GM23338 (cell line): ENCODE measurements at regions not wholly inside any gene's neighbourhood (a gene's known extent, or its start where the extent isn't known, plus 50 kb on each side); places are given as distances from the start of the nearest gene placed in this dataset.

ENCODE experiments used
- ATAC-seq: fragments of 200-7000 bp; cut with Tn5 transposase; 3 replicates; pipeline ENCODE4 v1.9.1; 2020
- DNase-seq: peaks from one replicate; pipeline ENCODE4 v3.0.0-alpha.2; 2015; ENCODE audit warnings: low spot score
- H2AFZ ChIP-seq: fragments of 200-600 bp; sonication (generic); 2 replicates; pipeline ENCODE4 v1.8.0; 2016; ENCODE audit warnings: antibody characterized with exemption, mild to moderate bottlenecking, moderate library complexity
- H3F3A ChIP-seq: fragments of 200-600 bp; sonication (generic); replicated peaks from 2 replicates; pipeline ENCODE4 v1.8.0; 2017; ENCODE audit warnings: antibody characterized with exemption, mixed run types, low read depth
- H3K27ac ChIP-seq: fragments of 200-600 bp; sonication (generic); 2 replicates; pipeline ENCODE4 v1.6.1; 2016; ENCODE audit warnings: low read depth
- H3K27me3 ChIP-seq: fragments of 200-600 bp; sonication (generic); 2 replicates; pipeline ENCODE4 v1.8.0; 2016; ENCODE audit warnings: mild to moderate bottlenecking, mixed run types, moderate library complexity; ENCODE audit not compliant: insufficient read depth
- H3K36me3 ChIP-seq: fragments of 200-600 bp; sonication (generic); 2 replicates; pipeline ENCODE4 v1.8.0; 2016; ENCODE audit warnings: mild to moderate bottlenecking; ENCODE audit not compliant: insufficient read depth
- H3K4me1 ChIP-seq: fragments of 200-600 bp; sonication (generic); 2 replicates; pipeline ENCODE4 v1.8.0; 2016; ENCODE audit warnings: mild to moderate bottlenecking, moderate library complexity; ENCODE audit not compliant: insufficient read depth
- H3K4me2 ChIP-seq: fragments of 200-600 bp; sonication (generic); 2 replicates; pipeline ENCODE4 v1.7.1; 2017; ENCODE audit warnings: mixed run types
- H3K4me3 ChIP-seq: fragments of 200-600 bp; sonication (generic); 2 replicates; pipeline ENCODE4 v1.6.1; 2016; ENCODE audit warnings: mixed run types
- H3K79me2 ChIP-seq: fragments of 200-600 bp; sonication (generic); replicated peaks from 2 replicates; pipeline ENCODE4 v1.8.0; 2017; ENCODE audit warnings: mild to moderate bottlenecking; ENCODE audit not compliant: insufficient read depth
- H3K9me2 ChIP-seq: fragments of 200-600 bp; sonication (generic); 2 replicates; pipeline ENCODE4 v1.8.0; 2017; ENCODE audit not compliant: insufficient read depth
- H4K20me1 ChIP-seq: fragments of 200-600 bp; sonication (generic); replicated peaks from 2 replicates; pipeline ENCODE4 v1.8.0; 2017; ENCODE audit warnings: mild to moderate bottlenecking; ENCODE audit not compliant: insufficient read depth
- H3K27ac Mint-ChIP-seq: 2 replicates; pipeline ENCODE4 v1.8.0; 2020; ENCODE audit warnings: inconsistent platforms, mild to moderate bottlenecking, moderate library complexity, mixed read lengths
- H3K27me3 Mint-ChIP-seq: 3 replicates; pipeline ENCODE4 v1.8.0; 2022; ENCODE audit warnings: low read depth, mild to moderate bottlenecking, moderate library complexity, mixed read lengths, inconsistent platforms; ENCODE audit not compliant: insufficient read depth, poor library complexity
- H3K36me3 Mint-ChIP-seq: 3 replicates; pipeline ENCODE4 v1.8.0; 2021; ENCODE audit warnings: low read depth, mild to moderate bottlenecking, inconsistent platforms, moderate library complexity, mixed read lengths
- H3K4me1 Mint-ChIP-seq: 3 replicates; pipeline ENCODE4 v1.8.0; 2020; ENCODE audit warnings: mild to moderate bottlenecking, inconsistent platforms, mixed read lengths
- H3K4me3 Mint-ChIP-seq: 3 replicates; pipeline ENCODE4 v1.8.0; 2021; ENCODE audit warnings: moderate library complexity, mild to moderate bottlenecking, inconsistent platforms, mixed read lengths
- H3K9me3 Mint-ChIP-seq: 3 replicates; pipeline ENCODE4 v1.8.0; 2020; ENCODE audit warnings: moderate library complexity, mild to moderate bottlenecking, inconsistent platforms, mixed read lengths
- CREB1 ChIP-seq: fragments of 250-450 bp; sonication (Bioruptor Pico); IDR thresholded peaks from 2 replicates; pipeline ENCODE4 v1.5.0; 2020; ENCODE audit warnings: low read depth, mild to moderate bottlenecking, moderate library complexity
- EZH2 ChIP-seq: fragments of 200-600 bp; sonication (generic); IDR thresholded peaks from one replicate; pipeline ENCODE4 v1.8.0; 2017; ENCODE audit warnings: antibody characterized with exemption, mild to moderate bottlenecking, low read depth; ENCODE audit not compliant: unreplicated experiment
- EZH2phosphoT487 ChIP-seq: fragments of 200-600 bp; sonication (generic); IDR thresholded peaks from one replicate; pipeline ENCODE4 v1.8.1; 2018; ENCODE audit warnings: antibody characterized with exemption; ENCODE audit not compliant: unreplicated experiment
- JUNB ChIP-seq: IDR thresholded peaks from one replicate; pipeline ENCODE4 v1.6.1; 2016; ENCODE audit warnings: antibody characterized with exemption; ENCODE audit not compliant: unreplicated experiment
- NANOG ChIP-seq: IDR thresholded peaks from 2 replicates; pipeline ENCODE4 v1.6.1; 2016; ENCODE audit warnings: antibody characterized with exemption, borderline replicate concordance
- POLR2AphosphoS5 ChIP-seq: IDR thresholded peaks from 2 replicates; pipeline ENCODE4 v1.6.1; 2016; ENCODE audit warnings: antibody characterized with exemption, low read depth
- STAT1 ChIP-seq: IDR thresholded peaks from one replicate; pipeline ENCODE4 v1.6.1; 2016; ENCODE audit warnings: antibody characterized with exemption; ENCODE audit not compliant: unreplicated experiment
- ZNF114 ChIP-seq: fragments of 250-450 bp; sonication (Bioruptor Pico); IDR thresholded peaks from 2 replicates; pipeline ENCODE4 v1.5.0; 2020; ENCODE audit warnings: mild to moderate bottlenecking, moderate library complexity
- ZNF331 ChIP-seq: fragments of 250-450 bp; sonication (Bioruptor Pico); IDR thresholded peaks from 2 replicates; pipeline ENCODE4 v1.5.0; 2020; ENCODE audit warnings: low read depth, mild to moderate bottlenecking, moderate library complexity
- TF ChIP-seq, protein P1 (sequence below): fragments of 250-450 bp; sonication (Bioruptor Pico); IDR thresholded peaks from 2 replicates; pipeline ENCODE4 v1.5.0; 2020; ENCODE audit warnings: mild to moderate bottlenecking, moderate library complexity
- TF ChIP-seq, protein P2 (sequence below): IDR thresholded peaks from 2 replicates; pipeline ENCODE4 v1.6.1; 2016; ENCODE audit warnings: antibody characterized with exemption
- TF ChIP-seq, protein P3 (sequence below), 2 experiments: fragments of 200-600 bp in 1 of 2; sonication (generic) in 1 of 2; conservative IDR thresholded peaks; 2 replicates each; pipeline versions ENCODE4 v1.5.1 to v1.6.1; 2016 to 2017; ENCODE audit warnings: antibody characterized with exemption in 2 of 2, low read depth in 2 of 2, mild to moderate bottlenecking in 2 of 2, moderate library complexity in 1 of 2
- TF ChIP-seq, protein P4 (sequence below): IDR thresholded peaks from one replicate; pipeline ENCODE4 v1.6.1; 2018; ENCODE audit warnings: antibody characterized with exemption; ENCODE audit not compliant: unreplicated experiment

DNA sequence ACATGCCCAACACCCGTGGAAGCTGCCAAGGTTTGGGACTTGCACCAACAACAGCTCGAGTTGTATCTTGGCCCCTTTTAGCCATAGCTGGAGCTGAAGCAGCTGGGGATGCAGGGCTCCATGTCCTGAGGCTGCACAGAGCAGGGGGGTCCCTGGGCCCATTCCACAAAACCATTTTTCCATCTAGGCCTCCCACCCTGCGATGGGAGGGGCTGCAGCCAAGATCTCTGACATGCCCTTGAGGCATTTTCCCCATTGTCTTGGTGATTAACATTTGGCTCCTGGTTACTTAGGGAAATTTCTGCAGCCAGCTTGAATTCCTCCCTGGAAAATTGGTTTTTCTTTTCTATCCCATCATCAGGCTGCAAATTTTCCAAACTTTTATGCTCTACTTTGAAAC is 637.8 kb upstream of the VSTM2A start:
- H3K4me3 ChIP-seq = no peak overlapping the region
- no peaks in the 10 kb centered on the region; the same call in 1 of the 2 replicates for H3K36me3 ChIP-seq
- Mint-ChIP-seq H3K36me3 (peaks cover 4% of the 10 kb centered on the region; the same call in 2 of the 3 replicates), H3K9me3 (peaks cover 10% of the 10 kb centered on the region), H3K4me1 (peaks cover 6% of the 10 kb centered on the region), H3K4me3 (no peak overlapping the region), H3K27ac (no peak overlapping the region), H3K27me3 (peaks cover 2% of the 10 kb centered on the region)
- H4K20me1 ChIP-seq = no peaks in the 10 kb centered on the region
- TF ChIP-seq, protein P1, sequence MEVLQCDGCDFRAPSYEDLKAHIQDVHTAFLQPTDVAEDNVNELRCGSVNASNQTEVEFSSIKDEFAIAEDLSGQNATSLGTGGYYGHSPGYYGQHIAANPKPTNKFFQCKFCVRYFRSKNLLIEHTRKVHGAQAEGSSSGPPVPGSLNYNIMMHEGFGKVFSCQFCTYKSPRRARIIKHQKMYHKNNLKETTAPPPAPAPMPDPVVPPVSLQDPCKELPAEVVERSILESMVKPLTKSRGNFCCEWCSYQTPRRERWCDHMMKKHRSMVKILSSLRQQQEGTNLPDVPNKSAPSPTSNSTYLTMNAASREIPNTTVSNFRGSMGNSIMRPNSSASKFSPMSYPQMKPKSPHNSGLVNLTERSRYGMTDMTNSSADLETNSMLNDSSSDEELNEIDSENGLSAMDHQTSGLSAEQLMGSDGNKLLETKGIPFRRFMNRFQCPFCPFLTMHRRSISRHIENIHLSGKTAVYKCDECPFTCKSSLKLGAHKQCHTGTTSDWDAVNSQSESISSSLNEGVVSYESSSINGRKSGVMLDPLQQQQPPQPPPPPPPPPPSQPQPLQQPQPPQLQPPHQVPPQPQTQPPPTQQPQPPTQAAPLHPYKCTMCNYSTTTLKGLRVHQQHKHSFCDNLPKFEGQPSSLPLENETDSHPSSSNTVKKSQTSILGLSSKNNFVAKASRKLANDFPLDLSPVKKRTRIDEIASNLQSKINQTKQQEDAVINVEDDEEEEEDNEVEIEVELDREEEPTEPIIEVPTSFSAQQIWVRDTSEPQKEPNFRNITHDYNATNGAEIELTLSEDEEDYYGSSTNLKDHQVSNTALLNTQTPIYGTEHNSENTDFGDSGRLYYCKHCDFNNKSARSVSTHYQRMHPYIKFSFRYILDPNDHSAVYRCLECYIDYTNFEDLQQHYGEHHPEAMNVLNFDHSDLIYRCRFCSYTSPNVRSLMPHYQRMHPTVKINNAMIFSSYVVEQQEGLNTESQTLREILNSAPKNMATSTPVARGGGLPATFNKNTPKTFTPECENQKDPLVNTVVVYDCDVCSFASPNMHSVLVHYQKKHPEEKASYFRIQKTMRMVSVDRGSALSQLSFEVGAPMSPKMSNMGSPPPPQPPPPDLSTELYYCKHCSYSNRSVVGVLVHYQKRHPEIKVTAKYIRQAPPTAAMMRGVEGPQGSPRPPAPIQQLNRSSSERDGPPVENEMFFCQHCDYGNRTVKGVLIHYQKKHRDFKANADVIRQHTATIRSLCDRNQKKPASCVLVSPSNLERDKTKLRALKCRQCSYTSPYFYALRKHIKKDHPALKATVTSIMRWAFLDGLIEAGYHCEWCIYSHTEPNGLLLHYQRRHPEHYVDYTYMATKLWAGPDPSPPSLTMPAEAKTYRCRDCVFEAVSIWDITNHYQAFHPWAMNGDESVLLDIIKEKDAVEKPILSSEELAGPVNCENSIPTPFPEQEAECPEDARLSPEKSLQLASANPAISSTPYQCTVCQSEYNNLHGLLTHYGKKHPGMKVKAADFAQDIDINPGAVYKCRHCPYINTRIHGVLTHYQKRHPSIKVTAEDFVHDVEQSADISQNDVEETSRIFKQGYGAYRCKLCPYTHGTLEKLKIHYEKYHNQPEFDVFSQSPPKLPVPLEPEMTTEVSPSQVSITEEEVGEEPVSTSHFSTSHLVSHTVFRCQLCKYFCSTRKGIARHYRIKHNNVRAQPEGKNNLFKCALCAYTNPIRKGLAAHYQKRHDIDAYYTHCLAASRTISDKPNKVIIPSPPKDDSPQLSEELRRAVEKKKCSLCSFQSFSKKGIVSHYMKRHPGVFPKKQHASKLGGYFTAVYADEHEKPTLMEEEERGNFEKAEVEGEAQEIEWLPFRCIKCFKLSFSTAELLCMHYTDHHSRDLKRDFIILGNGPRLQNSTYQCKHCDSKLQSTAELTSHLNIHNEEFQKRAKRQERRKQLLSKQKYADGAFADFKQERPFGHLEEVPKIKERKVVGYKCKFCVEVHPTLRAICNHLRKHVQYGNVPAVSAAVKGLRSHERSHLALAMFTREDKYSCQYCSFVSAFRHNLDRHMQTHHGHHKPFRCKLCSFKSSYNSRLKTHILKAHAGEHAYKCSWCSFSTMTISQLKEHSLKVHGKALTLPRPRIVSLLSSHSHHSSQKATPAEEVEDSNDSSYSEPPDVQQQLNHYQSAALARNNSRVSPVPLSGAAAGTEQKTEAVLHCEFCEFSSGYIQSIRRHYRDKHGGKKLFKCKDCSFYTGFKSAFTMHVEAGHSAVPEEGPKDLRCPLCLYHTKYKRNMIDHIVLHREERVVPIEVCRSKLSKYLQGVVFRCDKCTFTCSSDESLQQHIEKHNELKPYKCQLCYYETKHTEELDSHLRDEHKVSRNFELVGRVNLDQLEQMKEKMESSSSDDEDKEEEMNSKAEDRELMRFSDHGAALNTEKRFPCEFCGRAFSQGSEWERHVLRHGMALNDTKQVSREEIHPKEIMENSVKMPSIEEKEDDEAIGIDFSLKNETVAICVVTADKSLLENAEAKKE (CRISPR knock-in tag) = no peak
- TF ChIP-seq EZH2 = no peak
- no peak for TF ChIP-seq ZNF331 (CRISPR knock-in tag)
- no peak for TF ChIP-seq CREB1 (CRISPR knock-in tag)
- TF ChIP-seq, protein P2, sequence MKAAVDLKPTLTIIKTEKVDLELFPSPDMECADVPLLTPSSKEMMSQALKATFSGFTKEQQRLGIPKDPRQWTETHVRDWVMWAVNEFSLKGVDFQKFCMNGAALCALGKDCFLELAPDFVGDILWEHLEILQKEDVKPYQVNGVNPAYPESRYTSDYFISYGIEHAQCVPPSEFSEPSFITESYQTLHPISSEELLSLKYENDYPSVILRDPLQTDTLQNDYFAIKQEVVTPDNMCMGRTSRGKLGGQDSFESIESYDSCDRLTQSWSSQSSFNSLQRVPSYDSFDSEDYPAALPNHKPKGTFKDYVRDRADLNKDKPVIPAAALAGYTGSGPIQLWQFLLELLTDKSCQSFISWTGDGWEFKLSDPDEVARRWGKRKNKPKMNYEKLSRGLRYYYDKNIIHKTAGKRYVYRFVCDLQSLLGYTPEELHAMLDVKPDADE = no peak
- no peak for TF ChIP-seq ZNF114 (CRISPR knock-in tag)
- TF ChIP-seq, protein P3, sequence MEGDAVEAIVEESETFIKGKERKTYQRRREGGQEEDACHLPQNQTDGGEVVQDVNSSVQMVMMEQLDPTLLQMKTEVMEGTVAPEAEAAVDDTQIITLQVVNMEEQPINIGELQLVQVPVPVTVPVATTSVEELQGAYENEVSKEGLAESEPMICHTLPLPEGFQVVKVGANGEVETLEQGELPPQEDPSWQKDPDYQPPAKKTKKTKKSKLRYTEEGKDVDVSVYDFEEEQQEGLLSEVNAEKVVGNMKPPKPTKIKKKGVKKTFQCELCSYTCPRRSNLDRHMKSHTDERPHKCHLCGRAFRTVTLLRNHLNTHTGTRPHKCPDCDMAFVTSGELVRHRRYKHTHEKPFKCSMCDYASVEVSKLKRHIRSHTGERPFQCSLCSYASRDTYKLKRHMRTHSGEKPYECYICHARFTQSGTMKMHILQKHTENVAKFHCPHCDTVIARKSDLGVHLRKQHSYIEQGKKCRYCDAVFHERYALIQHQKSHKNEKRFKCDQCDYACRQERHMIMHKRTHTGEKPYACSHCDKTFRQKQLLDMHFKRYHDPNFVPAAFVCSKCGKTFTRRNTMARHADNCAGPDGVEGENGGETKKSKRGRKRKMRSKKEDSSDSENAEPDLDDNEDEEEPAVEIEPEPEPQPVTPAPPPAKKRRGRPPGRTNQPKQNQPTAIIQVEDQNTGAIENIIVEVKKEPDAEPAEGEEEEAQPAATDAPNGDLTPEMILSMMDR (conservative IDR thresholded peaks at IDR 0.05; ENCODE audit: low read depth in 2 of 2) = no peak
- TF ChIP-seq NANOG = no peak
- no peak for TF ChIP-seq STAT1
- no peak for TF ChIP-seq POLR2AphosphoS5
- TF ChIP-seq EZH2phosphoT487 = no peak
- TF ChIP-seq, protein P4, sequence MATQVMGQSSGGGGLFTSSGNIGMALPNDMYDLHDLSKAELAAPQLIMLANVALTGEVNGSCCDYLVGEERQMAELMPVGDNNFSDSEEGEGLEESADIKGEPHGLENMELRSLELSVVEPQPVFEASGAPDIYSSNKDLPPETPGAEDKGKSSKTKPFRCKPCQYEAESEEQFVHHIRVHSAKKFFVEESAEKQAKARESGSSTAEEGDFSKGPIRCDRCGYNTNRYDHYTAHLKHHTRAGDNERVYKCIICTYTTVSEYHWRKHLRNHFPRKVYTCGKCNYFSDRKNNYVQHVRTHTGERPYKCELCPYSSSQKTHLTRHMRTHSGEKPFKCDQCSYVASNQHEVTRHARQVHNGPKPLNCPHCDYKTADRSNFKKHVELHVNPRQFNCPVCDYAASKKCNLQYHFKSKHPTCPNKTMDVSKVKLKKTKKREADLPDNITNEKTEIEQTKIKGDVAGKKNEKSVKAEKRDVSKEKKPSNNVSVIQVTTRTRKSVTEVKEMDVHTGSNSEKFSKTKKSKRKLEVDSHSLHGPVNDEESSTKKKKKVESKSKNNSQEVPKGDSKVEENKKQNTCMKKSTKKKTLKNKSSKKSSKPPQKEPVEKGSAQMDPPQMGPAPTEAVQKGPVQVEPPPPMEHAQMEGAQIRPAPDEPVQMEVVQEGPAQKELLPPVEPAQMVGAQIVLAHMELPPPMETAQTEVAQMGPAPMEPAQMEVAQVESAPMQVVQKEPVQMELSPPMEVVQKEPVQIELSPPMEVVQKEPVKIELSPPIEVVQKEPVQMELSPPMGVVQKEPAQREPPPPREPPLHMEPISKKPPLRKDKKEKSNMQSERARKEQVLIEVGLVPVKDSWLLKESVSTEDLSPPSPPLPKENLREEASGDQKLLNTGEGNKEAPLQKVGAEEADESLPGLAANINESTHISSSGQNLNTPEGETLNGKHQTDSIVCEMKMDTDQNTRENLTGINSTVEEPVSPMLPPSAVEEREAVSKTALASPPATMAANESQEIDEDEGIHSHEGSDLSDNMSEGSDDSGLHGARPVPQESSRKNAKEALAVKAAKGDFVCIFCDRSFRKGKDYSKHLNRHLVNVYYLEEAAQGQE = no peak
- no peak for TF ChIP-seq JUNB
- ATAC-seq (no peak), DNase-seq (peak; percentile 30)
- H3K27ac ChIP-seq = no peak overlapping the region
- no peak overlapping the region; the same call in 1 of the 2 replicates for H2AFZ ChIP-seq
- H3K4me2 ChIP-seq = no peak overlapping the region
- H3K27me3 ChIP-seq = no peaks in the 10 kb centered on the region
- H3K4me1 ChIP-seq = peaks cover 3% of the 10 kb centered on the region; the same call in 1 of the 2 replicates
- H3K9me2 ChIP-seq = peaks cover 32% of the 10 kb centered on the region
- H3K79me2 ChIP-seq = no peaks in the 10 kb centered on the region
- H3F3A ChIP-seq = no peaks in the 10 kb centered on the region
